Panc1 (cell line): ENCODE measurements at regions not wholly inside any gene's neighbourhood (a gene's known extent, or its start where the extent isn't known, plus 50 kb on each side); places are given as distances from the start of the nearest gene placed in this dataset.

ENCODE experiments used
- ATAC-seq: fragments of 200-7000 bp; cut with Tn5 transposase; 2 replicates; pipeline ENCODE4 v1.9.1; 2020; ENCODE audit warnings: mild to moderate bottlenecking, moderate library complexity
- BruUV-seq: library from RNA; stranded (reverse); fragments of 400-500 nt; replicated peaks from 2 replicates; lab custom pipeline; 2021; lab: Mats Ljungman, UMichigan
- CTCF ChIA-PET: fragments of 300-600 bp; sonication (Branson Sonifier 250); formaldehyde crosslinking; loops from one replicate; lab custom pipeline; 2022; ENCODE audit warnings: antibody characterized with exemption; lab: Charles Lee
- POLR2A ChIA-PET: fragments of 300-600 bp; sonication (Branson Sonifier 250); formaldehyde crosslinking; loops from one replicate; lab custom pipeline; 2022; ENCODE audit warnings: antibody characterized with exemption; lab: Charles Lee
- DNase-seq: peaks from one replicate; pipeline ENCODE4 v3.0.0-alpha.2; 2010; ENCODE audit warnings: low read depth, low spot score
- H3K27ac ChIP-seq: 2 replicates; pipeline ENCODE4 v1.5.1; 2011; ENCODE audit warnings: mild to moderate bottlenecking, low read length, inconsistent platforms
- H3K27me3 ChIP-seq: fragments of 200-500 bp; sonication (Bioruptor generic); 2 replicates; pipeline ENCODE4 v1.6.0; 2014; ENCODE audit warnings: low read length, inconsistent platforms; ENCODE audit not compliant: control insufficient read depth, insufficient read depth
- H3K36me3 ChIP-seq: fragments of 200-500 bp; sonication (Bioruptor generic); 2 replicates; pipeline ENCODE4 v1.5.1; 2014; ENCODE audit warnings: inconsistent platforms, mild to moderate bottlenecking, low read length, moderate library complexity; ENCODE audit not compliant: control insufficient read depth, insufficient read depth
- H3K4me1 ChIP-seq: 2 replicates; pipeline ENCODE4 v1.5.1; 2011; ENCODE audit warnings: inconsistent platforms, mild to moderate bottlenecking, low read length, moderate library complexity; ENCODE audit not compliant: control insufficient read depth, insufficient read depth
- H3K4me3 ChIP-seq, 2 experiments: 2 replicates each; pipeline ENCODE4 v1.5.1; 2011 to 2012; ENCODE audit warnings: low read depth in 2 of 2, low read length in 2 of 2, mild to moderate bottlenecking in 2 of 2, inconsistent platforms in 1 of 2, moderate library complexity in 1 of 2
- H3K9me3 ChIP-seq: fragments of 200-500 bp; sonication (Bioruptor generic); 2 replicates; pipeline ENCODE4 v1.5.1; 2014; ENCODE audit warnings: low read depth, mild to moderate bottlenecking, inconsistent platforms, low read length, moderate library complexity; ENCODE audit not compliant: control insufficient read depth, insufficient read depth
- POLR2AphosphoS5 ChIP-seq: IDR thresholded peaks from 2 replicates; pipeline ENCODE4 v1.6.1; 2012; ENCODE audit warnings: mild to moderate bottlenecking, low read depth, low read length, moderate library complexity
- SIN3A ChIP-seq: IDR thresholded peaks from 2 replicates; pipeline ENCODE4 v1.6.1; 2012; ENCODE audit warnings: low read depth, mild to moderate bottlenecking, low read length, moderate library complexity, borderline replicate concordance; ENCODE audit not compliant: insufficient read depth
- TCF7L2 ChIP-seq: IDR thresholded peaks from 2 replicates; pipeline ENCODE4 v1.6.1; 2011; ENCODE audit warnings: mild to moderate bottlenecking, low read depth, low read length, inconsistent platforms
- in situ Hi-C: cut with HindIII; loops from 2 replicates; pipeline ENCODE4 v1.10.0; 2016; ENCODE audit warnings: low sequenced_read_pairs, low pct_unique_long_range_greater_than_20kb
- intact Hi-C: fragments of 100-400 bp; cut with micrococcal nuclease; formaldehyde crosslinking; loops from one replicate; pipeline ENCODE4 v1.10.0; 2022; ENCODE audit not compliant: unreplicated experiment
- TF ChIP-seq, protein P1 (sequence below): fragments of 450-650 bp; IDR thresholded peaks from 2 replicates; pipeline ENCODE4 v1.5.1; 2017; ENCODE audit warnings: mild to moderate bottlenecking
- TF ChIP-seq, protein P2 (sequence below), 2 experiments: IDR thresholded peaks; 2 replicates each; pipeline ENCODE4 v1.6.1; 2011 to 2012; ENCODE audit warnings: low read depth in 2 of 2, control low read depth in 1 of 2, low read length in 1 of 2, mild to moderate bottlenecking in 1 of 2, moderate library complexity in 1 of 2; ENCODE audit not compliant: insufficient read depth in 1 of 2

DNA sequence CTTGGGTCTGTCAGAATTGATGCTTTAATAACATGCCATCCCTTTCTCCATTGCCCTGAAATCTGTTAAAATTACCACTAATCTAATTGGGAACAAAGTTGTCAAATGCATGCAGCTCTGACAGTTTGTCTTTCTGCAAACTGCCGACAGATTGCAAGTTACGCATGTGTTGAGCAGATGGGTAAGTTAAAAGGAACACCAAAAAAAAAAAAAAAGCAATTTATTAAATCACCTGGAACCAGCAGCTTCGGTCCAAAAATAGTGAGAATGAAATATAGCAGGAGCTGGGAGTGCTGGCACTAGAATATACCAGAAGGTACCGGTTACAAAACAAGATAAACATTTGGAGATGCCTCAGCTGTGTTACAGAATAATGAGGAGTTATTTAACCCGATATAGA is 149.6 kb upstream of the C1orf87 start:
- in situ Hi-C loops (no loop called here), intact Hi-C loops (no loop called here)
- no peaks in the 10 kb centered on the region for H3K36me3 ChIP-seq
- H3K4me1 ChIP-seq: no peaks in the 10 kb centered on the region
- DNase-seq (no peak), ATAC-seq (no peak)
- H3K27me3 ChIP-seq: no peaks in the 10 kb centered on the region
- TF ChIP-seq, protein P1, sequence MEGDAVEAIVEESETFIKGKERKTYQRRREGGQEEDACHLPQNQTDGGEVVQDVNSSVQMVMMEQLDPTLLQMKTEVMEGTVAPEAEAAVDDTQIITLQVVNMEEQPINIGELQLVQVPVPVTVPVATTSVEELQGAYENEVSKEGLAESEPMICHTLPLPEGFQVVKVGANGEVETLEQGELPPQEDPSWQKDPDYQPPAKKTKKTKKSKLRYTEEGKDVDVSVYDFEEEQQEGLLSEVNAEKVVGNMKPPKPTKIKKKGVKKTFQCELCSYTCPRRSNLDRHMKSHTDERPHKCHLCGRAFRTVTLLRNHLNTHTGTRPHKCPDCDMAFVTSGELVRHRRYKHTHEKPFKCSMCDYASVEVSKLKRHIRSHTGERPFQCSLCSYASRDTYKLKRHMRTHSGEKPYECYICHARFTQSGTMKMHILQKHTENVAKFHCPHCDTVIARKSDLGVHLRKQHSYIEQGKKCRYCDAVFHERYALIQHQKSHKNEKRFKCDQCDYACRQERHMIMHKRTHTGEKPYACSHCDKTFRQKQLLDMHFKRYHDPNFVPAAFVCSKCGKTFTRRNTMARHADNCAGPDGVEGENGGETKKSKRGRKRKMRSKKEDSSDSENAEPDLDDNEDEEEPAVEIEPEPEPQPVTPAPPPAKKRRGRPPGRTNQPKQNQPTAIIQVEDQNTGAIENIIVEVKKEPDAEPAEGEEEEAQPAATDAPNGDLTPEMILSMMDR: no peak
- TF ChIP-seq TCF7L2 (no peak), POLR2AphosphoS5 (no peak), SIN3A (no peak)
- TF ChIP-seq, protein P2, sequence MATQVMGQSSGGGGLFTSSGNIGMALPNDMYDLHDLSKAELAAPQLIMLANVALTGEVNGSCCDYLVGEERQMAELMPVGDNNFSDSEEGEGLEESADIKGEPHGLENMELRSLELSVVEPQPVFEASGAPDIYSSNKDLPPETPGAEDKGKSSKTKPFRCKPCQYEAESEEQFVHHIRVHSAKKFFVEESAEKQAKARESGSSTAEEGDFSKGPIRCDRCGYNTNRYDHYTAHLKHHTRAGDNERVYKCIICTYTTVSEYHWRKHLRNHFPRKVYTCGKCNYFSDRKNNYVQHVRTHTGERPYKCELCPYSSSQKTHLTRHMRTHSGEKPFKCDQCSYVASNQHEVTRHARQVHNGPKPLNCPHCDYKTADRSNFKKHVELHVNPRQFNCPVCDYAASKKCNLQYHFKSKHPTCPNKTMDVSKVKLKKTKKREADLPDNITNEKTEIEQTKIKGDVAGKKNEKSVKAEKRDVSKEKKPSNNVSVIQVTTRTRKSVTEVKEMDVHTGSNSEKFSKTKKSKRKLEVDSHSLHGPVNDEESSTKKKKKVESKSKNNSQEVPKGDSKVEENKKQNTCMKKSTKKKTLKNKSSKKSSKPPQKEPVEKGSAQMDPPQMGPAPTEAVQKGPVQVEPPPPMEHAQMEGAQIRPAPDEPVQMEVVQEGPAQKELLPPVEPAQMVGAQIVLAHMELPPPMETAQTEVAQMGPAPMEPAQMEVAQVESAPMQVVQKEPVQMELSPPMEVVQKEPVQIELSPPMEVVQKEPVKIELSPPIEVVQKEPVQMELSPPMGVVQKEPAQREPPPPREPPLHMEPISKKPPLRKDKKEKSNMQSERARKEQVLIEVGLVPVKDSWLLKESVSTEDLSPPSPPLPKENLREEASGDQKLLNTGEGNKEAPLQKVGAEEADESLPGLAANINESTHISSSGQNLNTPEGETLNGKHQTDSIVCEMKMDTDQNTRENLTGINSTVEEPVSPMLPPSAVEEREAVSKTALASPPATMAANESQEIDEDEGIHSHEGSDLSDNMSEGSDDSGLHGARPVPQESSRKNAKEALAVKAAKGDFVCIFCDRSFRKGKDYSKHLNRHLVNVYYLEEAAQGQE (IDR thresholded peaks at IDR 0.05; ENCODE audit: insufficient read depth in 1 of 2, low read depth in 2 of 2, low read length in 1 of 2): no peak
- H3K27ac ChIP-seq: no peak overlapping the region
- CTCF ChIA-PET: no interaction called here
- no peak overlapping the region for H3K4me3 ChIP-seq
- POLR2A ChIA-PET: no interaction called here
- H3K9me3 ChIP-seq: no peaks in the 10 kb centered on the region
- no TSS peak for BruUV-seq

DNA sequence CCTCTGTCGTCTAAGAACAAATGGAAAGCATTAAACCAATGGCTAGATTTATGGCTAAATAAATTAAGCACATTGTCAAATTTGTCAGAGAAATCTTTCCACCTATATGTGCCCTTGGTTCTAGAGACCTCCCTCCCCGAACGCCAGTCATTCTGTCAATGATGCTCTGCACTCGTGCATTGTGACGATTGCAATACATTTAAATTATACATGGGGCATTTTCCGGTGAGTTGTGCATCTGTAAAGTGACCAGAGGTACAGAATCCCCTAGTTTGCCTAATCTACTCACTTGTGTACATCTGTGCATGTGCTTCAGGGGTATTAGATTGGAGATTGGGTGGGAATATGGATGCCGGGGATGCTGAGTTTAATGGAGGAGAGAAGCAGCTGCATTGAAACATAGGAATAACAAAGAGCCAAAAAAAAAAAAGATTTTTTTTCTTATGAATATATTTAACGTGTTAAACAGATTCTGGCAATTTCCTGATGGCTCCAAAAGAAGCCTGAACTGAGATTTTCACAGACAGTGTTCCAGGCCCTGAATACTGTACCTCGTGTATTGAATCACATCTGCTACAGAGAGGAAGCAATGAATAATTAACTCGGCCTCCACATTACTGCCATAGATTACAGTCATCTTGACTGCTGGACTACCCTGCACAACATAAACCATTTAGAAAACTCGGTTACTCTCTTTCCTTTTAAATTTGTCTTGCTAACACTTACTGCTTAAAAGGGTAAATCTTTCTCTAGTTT is 149.0 kb upstream of the C1orf87 start:
- CTCF ChIA-PET: no interaction called here
- no TSS peak for BruUV-seq

More for the DNA sequence above, 149.0 kb upstream of the C1orf87 start:
- no peak for TF ChIP-seq POLR2AphosphoS5
- TF ChIP-seq, protein P2 (IDR thresholded peaks at IDR 0.05; ENCODE audit: insufficient read depth in 1 of 2, low read depth in 2 of 2, low read length in 1 of 2): no peak
- TF ChIP-seq TCF7L2: no peak
- no peak for TF ChIP-seq SIN3A
- TF ChIP-seq, protein P1: no peak
- ATAC-seq: no peak
- Histone ChIP-seq H3K27ac (no peak overlapping the region), H3K27me3 (no peaks in the 10 kb centered on the region), H3K36me3 (no peaks in the 10 kb centered on the region), H3K4me1 (no peaks in the 10 kb centered on the region), H3K9me3 (no peaks in the 10 kb centered on the region), H3K4me3 (no peak overlapping the region)
- no peak for DNase-seq
- POLR2A ChIA-PET: no interaction called here
- in situ Hi-C loops: no loop called here
- intact Hi-C loops: no loop called here
